ENCODE measurements at regions not wholly inside any gene's neighbourhood (a gene's known extent, or its start where the extent isn't known, plus 50 kb on each side); places are given as distances from the start of the nearest gene placed in this dataset.

- TF ChIP-seq CTCF (conservative IDR thresholded peaks at IDR 0.05; ENCODE audit: low read length) (no peak), EZH2phosphoT487 (IDR thresholded peaks at IDR 0.05; ENCODE audit: borderline replicate concordance, low read depth, low read length) (no peak)
- no peak overlapping the region for H2AFZ ChIP-seq (ENCODE audit: low read length)
- H3K4me3 ChIP-seq (ENCODE audit: low read depth, low read length, poor library complexity, severe bottlenecking) = no peak overlapping the region
- ChIA-PET CTCF (ENCODE audit: unreplicated experiment) (no interaction called here), POLR2A (no interaction called here)
- H3K79me2 ChIP-seq (ENCODE audit: insufficient read depth, low read depth, low read length) = no peaks in the 10 kb centered on the region
- H3K9me2 ChIP-seq (ENCODE audit: insufficient read depth, low read length) = no peaks in the 10 kb centered on the region
- BruUV-seq (replicated peaks) = no TSS peak
- no peak overlapping the region for H3K27ac ChIP-seq (ENCODE audit: low read depth, low read length, poor library complexity, severe bottlenecking)
- DNase-seq (ENCODE audit: low spot score) = no peak
- H4K20me1 ChIP-seq (ENCODE audit: insufficient read depth, low read length) = no peaks in the 10 kb centered on the region
- H3K36me3 ChIP-seq (ENCODE audit: insufficient read depth, low read length) = no peaks in the 10 kb centered on the region
- H3K9me3 ChIP-seq (ENCODE audit: low read length) = no peaks in the 10 kb centered on the region
- no peak overlapping the region for H3K4me2 ChIP-seq (ENCODE audit: low read length)
- no peaks in the 10 kb centered on the region for H3K4me1 ChIP-seq (ENCODE audit: insufficient read depth, low read length, poor library complexity, severe bottlenecking)
- intact Hi-C loops (cut with micrococcal nuclease; ENCODE audit: unreplicated experiment) = no loop called here
Observed at GRCh38 chr3:147184794-147185193, 221.5 kb downstream of the ZIC4 start.

GRCh38 chr3:147173257-147173656 lies 233.1 kb downstream of the ZIC4 start:
- CTCF ChIA-PET (ENCODE audit: unreplicated experiment) = no interaction called here
- no peak for DNase-seq (ENCODE audit: low spot score)
- H3K9me2 ChIP-seq (ENCODE audit: insufficient read depth, low read length) = no peaks in the 10 kb centered on the region

GRCh38 chr3:147162743-147163142 lies 243.6 kb downstream of the ZIC4 start:
- POLR2A ChIA-PET = interaction anchor here (0.5 kb wide), 1 partner anchor 1150 kb away, joined by 4 read pairs; no protein-coding TSS in a partner anchor
- TF ChIP-seq EZH2phosphoT487 (IDR thresholded peaks at IDR 0.05; ENCODE audit: borderline replicate concordance, low read depth, low read length) (no peak), CTCF (conservative IDR thresholded peaks at IDR 0.05; ENCODE audit: low read length) (no peak)
- H3K4me2 ChIP-seq (ENCODE audit: low read length) = no peak overlapping the region
- no peaks in the 10 kb centered on the region for H3K79me2 ChIP-seq (ENCODE audit: insufficient read depth, low read depth, low read length)
- no peak for DNase-seq (ENCODE audit: low spot score)
- no peaks in the 10 kb centered on the region for H3K36me3 ChIP-seq (ENCODE audit: insufficient read depth, low read length)
- H3K4me3 ChIP-seq (ENCODE audit: low read depth, low read length, poor library complexity, severe bottlenecking) = no peak overlapping the region
- H3K27ac ChIP-seq (ENCODE audit: low read depth, low read length, poor library complexity, severe bottlenecking) = no peak overlapping the region
- CTCF ChIA-PET (ENCODE audit: unreplicated experiment) = no interaction called here
- H3K9me3 ChIP-seq (ENCODE audit: low read length) = no peaks in the 10 kb centered on the region
- H2AFZ ChIP-seq (ENCODE audit: low read length) = no peak overlapping the region
- H3K9me2 ChIP-seq (ENCODE audit: insufficient read depth, low read length) = no peaks in the 10 kb centered on the region
- H4K20me1 ChIP-seq (ENCODE audit: insufficient read depth, low read length) = no peaks in the 10 kb centered on the region
- no TSS peak for BruUV-seq (replicated peaks)
- intact Hi-C loops (cut with micrococcal nuclease; ENCODE audit: unreplicated experiment) = no loop called here
- no peaks in the 10 kb centered on the region for H3K4me1 ChIP-seq (ENCODE audit: insufficient read depth, low read length, poor library complexity, severe bottlenecking)

More at GRCh38 chr3:147173257-147173656, 233.1 kb downstream of the ZIC4 start:
- TF ChIP-seq CTCF (conservative IDR thresholded peaks at IDR 0.05; ENCODE audit: low read length) = no peak
- intact Hi-C loops (cut with micrococcal nuclease; ENCODE audit: unreplicated experiment) = no loop called here
- Histone ChIP-seq H3K9me3 (ENCODE audit: low read length) (no peaks in the 10 kb centered on the region), H2AFZ (ENCODE audit: low read length) (no peak overlapping the region), H3K4me3 (ENCODE audit: low read depth, low read length, poor library complexity, severe bottlenecking) (no peak overlapping the region), H3K36me3 (ENCODE audit: insufficient read depth, low read length) (no peaks in the 10 kb centered on the region), H4K20me1 (ENCODE audit: insufficient read depth, low read length) (no peaks in the 10 kb centered on the region), H3K4me2 (ENCODE audit: low read length) (no peak overlapping the region), H3K4me1 (ENCODE audit: insufficient read depth, low read length, poor library complexity, severe bottlenecking) (no peaks in the 10 kb centered on the region), H3K27ac (ENCODE audit: low read depth, low read length, poor library complexity, severe bottlenecking) (no peak overlapping the region), H3K79me2 (ENCODE audit: insufficient read depth, low read depth, low read length) (no peaks in the 10 kb centered on the region)
- no TSS peak for BruUV-seq (replicated peaks)
- POLR2A ChIA-PET = interaction anchor here (0.6 kb wide), 2 partner anchors 1001 to 1254 kb away, joined by 3 to 4 read pairs; no protein-coding TSS in a partner anchor

Data from OCI-LY7 (cell line).